Neural cell (in vitro differentiated cells): ENCODE measurements at regions not wholly inside any gene's neighbourhood (a gene's known extent, or its start where the extent isn't known, plus 50 kb on each side); places are given as distances from the start of the nearest gene placed in this dataset.

Experiments used
- H2AFZ ChIP-seq: fragments of 200-600, 300-800 bp; sonication (generic), shearing (Covaris generic); 2 replicates; pipeline ENCODE4 v1.6.0; 2014; ENCODE audit warnings: low read depth, mild to moderate bottlenecking, antibody characterized with exemption, low read length, moderate library complexity
- H3F3A ChIP-seq: fragments of 200-600 bp; shearing (Covaris generic); 2 replicates; pipeline ENCODE4 v1.6.1; 2016; ENCODE audit warnings: mild to moderate bottlenecking, moderate library complexity, mixed read lengths, antibody characterized with exemption, low read length; ENCODE audit not compliant: insufficient read depth, poor library complexity, severe bottlenecking
- H3K27ac ChIP-seq: fragments of 200-600, 300-800 bp; sonication (generic), shearing (Covaris generic); 2 replicates; pipeline ENCODE4 v1.5.1; 2014; ENCODE audit warnings: mild to moderate bottlenecking, low read length, moderate library complexity
- H3K27me3 ChIP-seq: fragments of 300-800, 200-600 bp; sonication (generic), shearing (Covaris generic); 2 replicates; pipeline ENCODE4 v1.6.0; 2014; ENCODE audit warnings: mild to moderate bottlenecking, low read depth, low read length, moderate library complexity; ENCODE audit not compliant: insufficient read depth
- H3K36me3 ChIP-seq: fragments of 300-800, 200-600 bp; sonication (generic), shearing (Covaris generic); 2 replicates; pipeline ENCODE4 v1.5.1; 2014; ENCODE audit warnings: mild to moderate bottlenecking, antibody characterized with exemption, low read length, moderate library complexity; ENCODE audit not compliant: insufficient read depth
- H3K4me2 ChIP-seq: fragments of 300-800, 200-600 bp; sonication (generic), shearing (Covaris generic); 2 replicates; pipeline ENCODE4 v1.6.0; 2014; ENCODE audit warnings: mild to moderate bottlenecking, low read length
- H3K4me3 ChIP-seq: fragments of 300-800, 200-600 bp; sonication (generic), shearing (Covaris generic); 2 replicates; pipeline ENCODE4 v1.5.1; 2014; ENCODE audit warnings: mild to moderate bottlenecking, low read length, moderate library complexity
- H3K79me2 ChIP-seq: fragments of 200-600 bp; shearing (Covaris generic); replicated peaks from 2 replicates; pipeline ENCODE4 v1.6.0; 2014; ENCODE audit warnings: mild to moderate bottlenecking, low read length, moderate library complexity; ENCODE audit not compliant: insufficient read depth
- H3K9ac ChIP-seq: fragments of 300-800, 200-600 bp; sonication (generic), shearing (Covaris generic); 2 replicates; pipeline ENCODE4 v1.6.1; 2016; ENCODE audit warnings: mild to moderate bottlenecking, low read length, mixed read lengths
- H3K9me2 ChIP-seq: fragments of 200-600 bp; shearing (Covaris generic); 2 replicates; pipeline ENCODE4 v1.6.1; 2016; ENCODE audit warnings: mild to moderate bottlenecking, low read length, mixed read lengths; ENCODE audit not compliant: insufficient read depth
- H3K9me3 ChIP-seq: fragments of 200-600, 300-800 bp; sonication (generic), shearing (Covaris generic); 2 replicates; pipeline ENCODE4 v1.6.1; 2016; ENCODE audit warnings: mild to moderate bottlenecking, mixed run types, low read length, moderate library complexity, mixed read lengths
- H4K20me1 ChIP-seq: fragments of 200-600 bp; shearing (Covaris generic); 2 replicates; pipeline ENCODE4 v1.6.1; 2016; ENCODE audit warnings: mild to moderate bottlenecking, mixed run types; ENCODE audit not compliant: insufficient read depth
- EP300 ChIP-seq: fragments of 450-650 bp; conservative IDR thresholded peaks from 2 replicates; pipeline ENCODE4 v1.6.1; 2014; ENCODE audit warnings: antibody characterized with exemption, mild to moderate bottlenecking, moderate library complexity; ENCODE audit not compliant: poor library complexity, severe bottlenecking
- EZH2 ChIP-seq: fragments of 200-600, 300-800 bp; shearing (Covaris generic), sonication (generic); IDR thresholded peaks from 2 replicates; pipeline ENCODE4 v1.6.1; 2014; ENCODE audit warnings: antibody characterized with exemption, low read length, borderline replicate concordance, mild to moderate bottlenecking; ENCODE audit not compliant: insufficient read depth, poor library complexity, severe bottlenecking
- MXI1 ChIP-seq: fragments of 450-650 bp; conservative IDR thresholded peaks from 2 replicates; pipeline ENCODE4 v1.6.1; 2014; ENCODE audit warnings: antibody characterized with exemption, mild to moderate bottlenecking; ENCODE audit not compliant: poor library complexity, severe bottlenecking
- POLR2AphosphoS5 ChIP-seq: IDR thresholded peaks from 2 replicates; pipeline ENCODE4 v1.6.1; 2012
- RAD21 ChIP-seq: fragments of 450-650 bp; conservative IDR thresholded peaks from 2 replicates; pipeline ENCODE4 v1.6.1; 2014; ENCODE audit warnings: antibody characterized with exemption, mild to moderate bottlenecking, moderate library complexity
- SMC3 ChIP-seq: fragments of 450-650 bp; conservative IDR thresholded peaks from 2 replicates; pipeline ENCODE4 v1.6.1; 2014; ENCODE audit warnings: antibody characterized with exemption, mild to moderate bottlenecking, moderate library complexity; ENCODE audit not compliant: poor library complexity
- TAF1 ChIP-seq: IDR thresholded peaks from 2 replicates; pipeline ENCODE4 v1.6.1; 2012; ENCODE audit warnings: low read depth
- TF ChIP-seq, protein P1 (sequence below): fragments of 450-650 bp; IDR thresholded peaks from 2 replicates; pipeline ENCODE4 v1.5.1; 2014; ENCODE audit warnings: antibody characterized with exemption, mild to moderate bottlenecking, moderate library complexity; ENCODE audit not compliant: poor library complexity, severe bottlenecking
- TF ChIP-seq, protein P2 (sequence below): IDR thresholded peaks from 2 replicates; pipeline ENCODE4 v1.6.1; 2012; ENCODE audit warnings: borderline replicate concordance

DNA sequence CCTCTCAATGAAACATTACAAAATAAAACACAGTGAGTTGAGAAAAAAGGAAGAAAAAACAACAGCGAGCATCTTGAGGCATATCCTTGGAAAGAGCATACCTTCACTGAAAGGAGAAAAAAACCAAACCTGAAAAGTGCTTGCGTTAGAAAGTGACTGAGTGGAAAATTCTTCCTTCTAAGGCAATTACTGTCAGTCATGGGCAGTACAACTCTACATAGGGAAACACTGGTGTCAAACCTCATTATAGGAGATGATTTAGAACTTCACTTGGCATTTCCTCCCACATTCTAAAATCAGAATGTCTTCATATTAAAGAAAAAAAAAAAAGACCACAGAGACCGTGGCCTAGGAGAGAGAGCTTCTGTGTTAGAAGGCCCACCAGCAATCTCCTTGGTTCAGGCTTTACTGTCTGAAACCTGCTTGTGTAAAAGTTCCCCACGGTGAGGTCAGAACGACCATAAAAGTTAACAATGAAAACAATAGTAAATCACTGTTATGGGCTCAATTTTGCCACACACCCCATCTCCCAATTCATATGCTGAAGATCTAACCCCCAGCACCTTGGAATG is 91.1 kb upstream of the CRY1 start:
- no peaks in the 10 kb centered on the region for H3K9me3 ChIP-seq
- H3K4me3 ChIP-seq = peak overlapping the region; percentile 2
- H3K4me2 ChIP-seq = no peak overlapping the region
- H3K36me3 ChIP-seq = no peaks in the 10 kb centered on the region
- no peak overlapping the region for H3K9ac ChIP-seq
- TF ChIP-seq RAD21 = peak; percentile 10
- TF ChIP-seq, protein P1, sequence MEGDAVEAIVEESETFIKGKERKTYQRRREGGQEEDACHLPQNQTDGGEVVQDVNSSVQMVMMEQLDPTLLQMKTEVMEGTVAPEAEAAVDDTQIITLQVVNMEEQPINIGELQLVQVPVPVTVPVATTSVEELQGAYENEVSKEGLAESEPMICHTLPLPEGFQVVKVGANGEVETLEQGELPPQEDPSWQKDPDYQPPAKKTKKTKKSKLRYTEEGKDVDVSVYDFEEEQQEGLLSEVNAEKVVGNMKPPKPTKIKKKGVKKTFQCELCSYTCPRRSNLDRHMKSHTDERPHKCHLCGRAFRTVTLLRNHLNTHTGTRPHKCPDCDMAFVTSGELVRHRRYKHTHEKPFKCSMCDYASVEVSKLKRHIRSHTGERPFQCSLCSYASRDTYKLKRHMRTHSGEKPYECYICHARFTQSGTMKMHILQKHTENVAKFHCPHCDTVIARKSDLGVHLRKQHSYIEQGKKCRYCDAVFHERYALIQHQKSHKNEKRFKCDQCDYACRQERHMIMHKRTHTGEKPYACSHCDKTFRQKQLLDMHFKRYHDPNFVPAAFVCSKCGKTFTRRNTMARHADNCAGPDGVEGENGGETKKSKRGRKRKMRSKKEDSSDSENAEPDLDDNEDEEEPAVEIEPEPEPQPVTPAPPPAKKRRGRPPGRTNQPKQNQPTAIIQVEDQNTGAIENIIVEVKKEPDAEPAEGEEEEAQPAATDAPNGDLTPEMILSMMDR = no peak
- no peak for TF ChIP-seq POLR2AphosphoS5
- no peak for TF ChIP-seq SMC3
- TF ChIP-seq TAF1 = no peak
- no peak for TF ChIP-seq MXI1
- peak; percentile 77 for TF ChIP-seq EP300
- TF ChIP-seq, protein P2, sequence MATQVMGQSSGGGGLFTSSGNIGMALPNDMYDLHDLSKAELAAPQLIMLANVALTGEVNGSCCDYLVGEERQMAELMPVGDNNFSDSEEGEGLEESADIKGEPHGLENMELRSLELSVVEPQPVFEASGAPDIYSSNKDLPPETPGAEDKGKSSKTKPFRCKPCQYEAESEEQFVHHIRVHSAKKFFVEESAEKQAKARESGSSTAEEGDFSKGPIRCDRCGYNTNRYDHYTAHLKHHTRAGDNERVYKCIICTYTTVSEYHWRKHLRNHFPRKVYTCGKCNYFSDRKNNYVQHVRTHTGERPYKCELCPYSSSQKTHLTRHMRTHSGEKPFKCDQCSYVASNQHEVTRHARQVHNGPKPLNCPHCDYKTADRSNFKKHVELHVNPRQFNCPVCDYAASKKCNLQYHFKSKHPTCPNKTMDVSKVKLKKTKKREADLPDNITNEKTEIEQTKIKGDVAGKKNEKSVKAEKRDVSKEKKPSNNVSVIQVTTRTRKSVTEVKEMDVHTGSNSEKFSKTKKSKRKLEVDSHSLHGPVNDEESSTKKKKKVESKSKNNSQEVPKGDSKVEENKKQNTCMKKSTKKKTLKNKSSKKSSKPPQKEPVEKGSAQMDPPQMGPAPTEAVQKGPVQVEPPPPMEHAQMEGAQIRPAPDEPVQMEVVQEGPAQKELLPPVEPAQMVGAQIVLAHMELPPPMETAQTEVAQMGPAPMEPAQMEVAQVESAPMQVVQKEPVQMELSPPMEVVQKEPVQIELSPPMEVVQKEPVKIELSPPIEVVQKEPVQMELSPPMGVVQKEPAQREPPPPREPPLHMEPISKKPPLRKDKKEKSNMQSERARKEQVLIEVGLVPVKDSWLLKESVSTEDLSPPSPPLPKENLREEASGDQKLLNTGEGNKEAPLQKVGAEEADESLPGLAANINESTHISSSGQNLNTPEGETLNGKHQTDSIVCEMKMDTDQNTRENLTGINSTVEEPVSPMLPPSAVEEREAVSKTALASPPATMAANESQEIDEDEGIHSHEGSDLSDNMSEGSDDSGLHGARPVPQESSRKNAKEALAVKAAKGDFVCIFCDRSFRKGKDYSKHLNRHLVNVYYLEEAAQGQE = no peak
- H3F3A ChIP-seq = no peaks in the 10 kb centered on the region
- H3K27ac ChIP-seq = peak overlapping the region; percentile 46
- no peaks in the 10 kb centered on the region for H3K79me2 ChIP-seq
- no peak overlapping the region for H2AFZ ChIP-seq
- no peaks in the 10 kb centered on the region for H3K27me3 ChIP-seq
- no peaks in the 10 kb centered on the region for H4K20me1 ChIP-seq
- H3K9me2 ChIP-seq = no peaks in the 10 kb centered on the region

DNA sequence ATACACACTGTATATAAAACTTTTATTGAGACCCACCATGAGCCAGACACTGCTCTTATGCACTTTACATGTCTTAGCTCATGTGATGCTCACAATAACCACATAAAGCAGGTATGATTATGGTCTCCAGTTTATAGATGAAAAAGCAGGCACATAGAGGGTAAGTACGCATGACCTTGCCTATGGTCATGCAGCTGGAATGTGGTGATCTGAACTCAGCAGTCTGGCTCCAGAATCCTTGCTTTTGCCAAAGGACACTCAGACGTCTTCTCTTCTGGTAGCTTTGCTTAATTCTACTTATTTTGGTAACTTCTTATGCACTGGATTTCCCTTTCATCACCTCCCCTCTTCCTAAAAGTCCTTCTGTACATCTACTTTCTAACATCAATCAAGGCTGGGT is 103.3 kb upstream of the CRY1 start:
- H3K4me2 ChIP-seq = no peak overlapping the region
- no peaks in the 10 kb centered on the region for H3K27me3 ChIP-seq
- TF ChIP-seq, protein P2 = no peak
- TF ChIP-seq RAD21 (no peak), SMC3 (no peak), EZH2 (no peak), POLR2AphosphoS5 (no peak), TAF1 (no peak), EP300 (no peak), MXI1 (no peak)
- TF ChIP-seq, protein P1 = no peak
- no peaks in the 10 kb centered on the region for H3K36me3 ChIP-seq
- no peak overlapping the region for H3K27ac ChIP-seq
- H2AFZ ChIP-seq = no peak overlapping the region
- H4K20me1 ChIP-seq = no peaks in the 10 kb centered on the region
- no peak overlapping the region for H3K4me3 ChIP-seq
- no peak overlapping the region for H3K9ac ChIP-seq
- H3K79me2 ChIP-seq = no peaks in the 10 kb centered on the region
- no peaks in the 10 kb centered on the region for H3K9me3 ChIP-seq
- no peaks in the 10 kb centered on the region for H3F3A ChIP-seq
- no peaks in the 10 kb centered on the region for H3K9me2 ChIP-seq
